ENCODE measurements at regions not wholly inside any gene's neighbourhood (a gene's known extent, or its start where the extent isn't known, plus 50 kb on each side); places are given as distances from the start of the nearest gene placed in this dataset.

DNA sequence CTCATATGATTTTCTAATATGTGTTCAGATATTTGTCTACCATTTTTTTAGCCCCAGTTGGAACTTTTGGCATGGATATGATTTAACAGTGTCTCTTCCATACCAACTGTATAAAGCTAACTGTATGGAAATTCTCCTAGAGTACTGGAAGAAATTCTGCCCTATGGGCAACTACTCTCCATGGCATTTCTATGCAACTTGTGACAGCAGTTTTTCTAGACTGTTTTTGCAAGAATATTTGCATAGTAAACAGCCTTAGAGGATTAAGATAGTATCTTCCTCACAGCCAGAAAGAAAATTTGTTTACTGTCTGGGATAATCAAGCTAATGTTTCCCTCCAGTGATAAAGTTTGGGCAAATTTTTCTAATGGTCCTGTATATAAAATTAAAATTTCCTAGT, 119.9 kb upstream of the PCDH17 start:
- H3K27ac Mint-ChIP-seq = no peak overlapping the region
- no peaks in the 10 kb centered on the region for H3K4me1 Mint-ChIP-seq (ENCODE audit: low read depth)
- H3K4me3 Mint-ChIP-seq = no peak overlapping the region
- no peaks in the 10 kb centered on the region for H3K27me3 Mint-ChIP-seq
- H3K9me3 Mint-ChIP-seq = peaks cover 4% of the 10 kb centered on the region
- no peaks in the 10 kb centered on the region for H3K36me3 Mint-ChIP-seq (ENCODE audit: low read depth)
- intact Hi-C loops (cut with micrococcal nuclease) = no loop called here

DNA sequence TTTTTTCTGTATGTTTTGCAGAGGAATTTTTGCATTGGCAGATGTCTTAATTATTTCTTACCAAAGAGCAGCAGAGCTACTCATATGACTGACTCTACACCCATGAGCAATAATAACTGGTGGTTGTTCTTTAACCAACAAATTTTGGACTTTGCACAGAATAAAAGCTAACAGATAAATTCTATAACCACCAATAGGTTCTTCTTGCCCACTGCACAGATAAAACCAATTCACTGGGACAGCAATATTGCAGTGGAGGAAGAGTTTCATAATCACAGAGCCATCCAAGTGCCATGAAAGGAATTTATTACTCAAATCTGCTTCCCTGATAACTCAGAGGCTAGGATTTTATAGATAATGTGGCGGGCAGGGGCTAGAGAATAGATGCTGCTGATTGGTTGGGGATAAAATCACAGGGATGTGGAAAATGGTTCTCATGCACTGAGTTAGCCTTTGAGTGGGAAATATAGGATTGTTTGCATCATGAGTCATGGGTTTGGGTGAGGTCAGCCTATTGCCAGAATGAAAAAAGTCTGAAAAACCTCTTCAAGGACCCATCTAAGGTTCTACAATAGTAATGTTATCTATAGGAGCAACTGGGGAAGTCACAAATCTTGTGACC, 104.3 kb upstream of the PCDH17 start:
- Mint-ChIP-seq H3K9me3 (peaks cover 9% of the 10 kb centered on the region), H3K4me3 (no peak overlapping the region), H3K36me3 (ENCODE audit: low read depth) (no peaks in the 10 kb centered on the region), H3K4me1 (ENCODE audit: low read depth) (no peaks in the 10 kb centered on the region), H3K27me3 (no peaks in the 10 kb centered on the region), H3K27ac (no peak overlapping the region)
- intact Hi-C loops (cut with micrococcal nuclease) = no loop called here

DNA sequence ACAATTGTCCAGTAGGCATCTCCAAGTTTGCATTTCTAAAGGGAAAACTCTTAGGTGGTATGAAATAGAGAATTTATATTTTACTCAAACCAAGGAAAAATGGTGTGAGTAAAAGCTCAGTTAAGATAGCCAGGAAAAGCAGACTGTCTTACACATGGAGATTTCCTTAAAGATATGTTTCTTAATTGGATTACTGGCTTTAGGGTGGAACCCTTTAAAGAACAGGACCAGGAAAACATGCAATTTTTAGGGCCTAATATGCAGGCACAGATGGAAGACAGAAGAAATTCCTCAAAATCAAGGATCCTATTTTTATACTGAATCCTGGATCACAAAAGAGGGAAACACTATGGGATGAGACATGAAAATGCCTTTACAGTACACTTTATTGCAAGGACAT, 100.3 kb upstream of the PCDH17 start:
- intact Hi-C loops (cut with micrococcal nuclease) = no loop called here
- H3K9me3 Mint-ChIP-seq = peaks cover 24% of the 10 kb centered on the region
- no peak overlapping the region for H3K27ac Mint-ChIP-seq
- no peak overlapping the region for H3K4me3 Mint-ChIP-seq
- H3K36me3 Mint-ChIP-seq (ENCODE audit: low read depth) = no peaks in the 10 kb centered on the region
- H3K27me3 Mint-ChIP-seq = no peaks in the 10 kb centered on the region
- H3K4me1 Mint-ChIP-seq (ENCODE audit: low read depth) = no peaks in the 10 kb centered on the region

DNA sequence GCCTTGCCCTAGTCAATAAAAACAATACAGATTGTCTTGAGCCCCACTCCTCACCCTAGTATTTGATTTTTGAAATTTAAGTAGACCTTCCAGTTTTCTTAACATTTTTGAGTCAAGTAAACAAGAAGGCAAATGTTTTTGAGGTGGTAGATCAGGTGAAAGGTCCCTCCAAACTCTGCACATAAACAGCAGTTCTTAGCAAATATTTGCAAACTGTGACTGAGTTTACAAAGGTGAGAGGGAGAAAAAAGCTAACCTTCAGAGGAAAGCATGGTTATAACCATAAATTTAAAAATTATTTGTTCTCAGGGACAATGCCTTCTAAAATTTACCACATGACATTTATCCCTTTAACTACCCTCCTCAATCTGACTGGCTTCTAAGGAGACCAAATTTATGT, 84.6 kb upstream of the PCDH17 start:
- no peak overlapping the region for H3K4me3 Mint-ChIP-seq
- H3K27me3 Mint-ChIP-seq = no peaks in the 10 kb centered on the region
- no peaks in the 10 kb centered on the region for H3K9me3 Mint-ChIP-seq
- no peak overlapping the region for H3K27ac Mint-ChIP-seq
- no peaks in the 10 kb centered on the region for H3K4me1 Mint-ChIP-seq (ENCODE audit: low read depth)
- H3K36me3 Mint-ChIP-seq (ENCODE audit: low read depth) = no peaks in the 10 kb centered on the region
- intact Hi-C loops (cut with micrococcal nuclease) = no loop called here

DNA sequence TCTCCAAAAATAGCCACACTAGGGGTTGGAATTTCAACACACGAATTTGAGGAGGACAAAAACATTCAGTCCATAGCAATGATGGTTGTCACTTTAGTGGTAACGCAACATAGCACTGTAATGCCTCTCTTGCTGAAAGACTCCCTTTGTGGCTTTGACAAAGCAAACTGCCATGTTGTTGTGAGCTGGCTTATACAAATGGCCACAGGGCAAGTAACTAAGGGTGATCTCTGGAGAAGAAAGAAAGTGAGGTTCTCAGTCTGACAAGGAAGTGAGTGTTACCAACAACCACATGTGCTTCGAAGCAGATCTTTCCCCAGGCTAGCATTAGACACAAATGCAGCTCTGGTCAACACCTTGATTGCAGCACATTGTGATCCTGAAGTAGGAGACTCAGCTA, 79.1 kb upstream of the PCDH17 start:
- intact Hi-C loops (cut with micrococcal nuclease) = no loop called here
- peaks cover 9% of the 10 kb centered on the region for H3K9me3 Mint-ChIP-seq

DNA sequence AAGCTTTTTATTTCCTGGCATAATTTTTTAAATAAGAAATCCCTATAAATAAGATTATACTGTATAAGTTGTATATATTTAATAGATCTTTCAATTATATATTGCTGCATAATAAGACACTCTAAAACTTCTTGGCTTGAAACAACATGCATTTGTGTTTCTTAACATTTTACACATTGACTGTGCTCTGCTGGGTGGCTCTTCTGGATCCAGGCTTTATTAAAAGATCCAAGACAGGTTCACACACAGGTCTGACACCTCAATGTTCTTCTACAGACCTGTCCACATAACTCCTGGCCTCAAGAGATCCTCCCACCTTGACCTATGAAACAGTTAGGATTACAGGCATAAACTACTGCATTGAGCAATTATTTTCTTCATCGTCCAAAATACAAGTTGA, 77.6 kb upstream of the PCDH17 start:
- Mint-ChIP-seq H3K4me3 (no peak overlapping the region), H3K9me3 (peaks cover 9% of the 10 kb centered on the region), H3K36me3 (ENCODE audit: low read depth) (no peaks in the 10 kb centered on the region), H3K4me1 (ENCODE audit: low read depth) (no peaks in the 10 kb centered on the region), H3K27ac (no peak overlapping the region), H3K27me3 (no peaks in the 10 kb centered on the region)
- intact Hi-C loops (cut with micrococcal nuclease) = no loop called here

More for the DNA sequence above, 79.1 kb upstream of the PCDH17 start:
- Mint-ChIP-seq H3K27ac (no peak overlapping the region), H3K4me3 (no peak overlapping the region), H3K4me1 (ENCODE audit: low read depth) (no peaks in the 10 kb centered on the region), H3K27me3 (no peaks in the 10 kb centered on the region), H3K36me3 (ENCODE audit: low read depth) (no peaks in the 10 kb centered on the region)

DNA sequence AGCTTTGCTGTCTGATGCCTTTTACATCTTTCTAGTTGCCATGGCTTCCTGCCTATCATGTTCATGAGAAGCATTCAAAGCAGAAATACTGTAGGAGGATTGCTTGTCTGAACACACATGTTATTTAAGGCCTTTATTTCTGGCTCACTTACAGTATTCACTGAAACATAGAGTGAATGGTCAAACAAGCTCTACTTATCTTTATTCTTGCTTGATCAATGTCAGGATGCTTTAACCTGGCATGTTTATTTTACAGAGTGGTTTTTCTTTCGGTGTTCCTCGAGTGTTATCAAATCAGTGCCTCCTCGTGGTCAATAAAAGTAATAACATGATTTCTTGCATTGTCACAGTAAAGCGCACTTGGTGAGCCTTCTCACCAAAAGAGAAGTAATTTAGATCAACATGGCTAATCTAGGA, 73.5 kb upstream of the PCDH17 start:
- Mint-ChIP-seq H3K9me3 (peaks cover 7% of the 10 kb centered on the region), H3K27ac (no peak overlapping the region), H3K36me3 (ENCODE audit: low read depth) (no peaks in the 10 kb centered on the region), H3K4me3 (no peak overlapping the region), H3K4me1 (ENCODE audit: low read depth) (no peaks in the 10 kb centered on the region), H3K27me3 (no peaks in the 10 kb centered on the region)
- intact Hi-C loops (cut with micrococcal nuclease) = no loop called here

DNA sequence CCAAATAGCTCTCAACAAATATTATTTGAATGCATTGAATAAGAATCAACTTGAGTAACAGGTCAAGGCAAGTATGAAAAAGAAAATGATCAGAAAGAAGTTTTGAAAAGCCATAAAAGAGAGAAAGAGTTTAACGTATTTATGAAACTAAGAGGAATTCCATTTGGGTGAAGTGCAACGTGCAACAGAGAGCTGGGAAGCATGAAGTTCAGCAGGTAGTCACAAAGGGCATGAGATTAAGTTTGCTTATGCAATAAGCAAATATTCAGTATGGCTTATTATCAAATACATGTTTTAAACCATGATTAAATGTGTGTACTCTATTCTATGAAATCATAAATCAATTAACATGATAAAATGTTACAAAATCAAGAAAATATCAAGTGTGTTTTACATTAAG, 62.7 kb upstream of the PCDH17 start:
- Mint-ChIP-seq H3K9me3 (no peaks in the 10 kb centered on the region), H3K4me3 (no peak overlapping the region), H3K4me1 (ENCODE audit: low read depth) (no peaks in the 10 kb centered on the region), H3K36me3 (ENCODE audit: low read depth) (no peaks in the 10 kb centered on the region), H3K27me3 (no peaks in the 10 kb centered on the region), H3K27ac (no peak overlapping the region)
- intact Hi-C loops (cut with micrococcal nuclease) = no loop called here

DNA sequence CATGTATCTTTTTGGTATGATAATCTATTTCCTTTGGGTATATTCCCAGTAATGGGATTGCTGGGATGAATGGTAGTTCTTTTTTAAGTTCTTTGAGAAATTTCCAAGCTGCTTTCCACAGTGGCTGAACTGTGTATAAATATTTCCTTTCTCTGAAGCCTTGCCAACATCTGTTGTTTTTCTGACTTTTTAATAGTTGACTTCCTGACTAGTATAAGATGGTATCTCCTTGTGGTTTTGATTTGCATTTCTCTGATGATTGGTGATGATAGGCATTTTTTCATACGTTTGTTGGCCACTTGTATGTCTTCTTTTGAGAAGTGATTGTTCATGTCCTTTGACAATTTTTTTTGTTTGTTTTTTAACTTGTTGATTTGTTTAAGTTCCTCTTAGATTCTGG, 61.6 kb upstream of the PCDH17 start:
- Mint-ChIP-seq H3K4me3 (no peak overlapping the region), H3K27me3 (no peaks in the 10 kb centered on the region), H3K4me1 (ENCODE audit: low read depth) (no peaks in the 10 kb centered on the region), H3K27ac (no peak overlapping the region), H3K9me3 (no peaks in the 10 kb centered on the region), H3K36me3 (ENCODE audit: low read depth) (no peaks in the 10 kb centered on the region)
- intact Hi-C loops (cut with micrococcal nuclease) = no loop called here

Measured in dendritic cell treated with granulocyte-macrophage colony-stimulating factor and Interleukin-4, amounts not matched to agents 40 ng/mL and 50 ng/mL, for 4 days (primary cell).